SK-N-SH (cell line): ENCODE measurements at regions not wholly inside any gene's neighbourhood (a gene's known extent, or its start where the extent isn't known, plus 50 kb on each side); places are given as distances from the start of the nearest gene placed in this dataset.

ENCODE experiments used
- CTCF ChIA-PET: fragments of 300-600, 350-600 bp; formaldehyde crosslinking; extraction: SDS; loops from one replicate; lab custom pipeline; 2021; lab: Yijun Ruan, JAX
- POLR2A ChIA-PET: fragments of 350-600 bp; sonication (Branson Sonifier 250); formaldehyde crosslinking; extraction: SDS; loops from one replicate; lab custom pipeline; 2020; ENCODE audit warnings: antibody characterized with exemption, inconsistent platforms; lab: Yijun Ruan, JAX
- DNase-seq: peaks from one replicate; pipeline ENCODE4 v3.0.0; 2012
- H2AFZ ChIP-seq: fragments of 200-600 bp; sonication (generic); 2 replicates; pipeline ENCODE4 v1.8.1; 2016; ENCODE audit warnings: antibody characterized with exemption, mild to moderate bottlenecking, low read depth
- H3F3A ChIP-seq: fragments of 200-600 bp; sonication (generic); replicated peaks from 2 replicates; pipeline ENCODE3; 2016; ENCODE audit warnings: antibody characterized with exemption, mild to moderate bottlenecking; ENCODE audit not compliant: insufficient read depth
- H3K27ac ChIP-seq, 2 experiments: fragments of 200-500 bp in 1 of 2; fragments of 200-600 bp in 1 of 2; sonication (Bioruptor generic) in 1 of 2; sonication (generic), shearing (Covaris generic) in 1 of 2; 2 replicates each; pipeline versions ENCODE4 v1.5.1 to v1.6.1; 2014 to 2016; ENCODE audit warnings: low read depth in 2 of 2, inconsistent platforms in 1 of 2, low read length in 1 of 2, mild to moderate bottlenecking in 1 of 2, mixed read lengths in 1 of 2
- H3K27me3 ChIP-seq: fragments of 200-600 bp; sonication (generic), shearing (Covaris generic); 2 replicates; pipeline ENCODE4 v1.6.1; 2016; ENCODE audit warnings: mixed run types; ENCODE audit not compliant: insufficient read depth
- H3K36me3 ChIP-seq, 2 experiments: fragments of 200-500 bp in 1 of 2; fragments of 200-600 bp in 1 of 2; sonication (Bioruptor generic) in 1 of 2; sonication (generic) in 1 of 2; replicated peaks in 1 of 2; 2 replicates each; pipeline versions ENCODE3 to v1.5.1; 2014 to 2016; ENCODE audit warnings: low read length in 1 of 2, mild to moderate bottlenecking in 1 of 2; ENCODE audit not compliant: insufficient read depth in 2 of 2, control insufficient read depth in 1 of 2
- H3K4me1 ChIP-seq, 2 experiments: fragments of 200-500 bp in 1 of 2; fragments of 200-600 bp in 1 of 2; sonication (Bioruptor generic) in 1 of 2; sonication (generic), shearing (Covaris generic) in 1 of 2; 2 replicates each; pipeline versions ENCODE4 v1.5.1 to v1.6.1; 2014 to 2016; ENCODE audit warnings: low read depth in 1 of 2, low read length in 1 of 2, mixed run types in 1 of 2; ENCODE audit not compliant: insufficient read depth in 2 of 2, control insufficient read depth in 1 of 2
- H3K4me2 ChIP-seq: fragments of 200-600 bp; sonication (generic), shearing (Covaris generic); 2 replicates; pipeline ENCODE4 v1.6.1; 2017; ENCODE audit warnings: mixed run types
- H3K4me3 ChIP-seq, 2 experiments: fragments of 200-500 bp in 1 of 2; fragments of 200-600 bp in 1 of 2; sonication (Bioruptor generic) in 1 of 2; sonication (generic), shearing (Covaris generic) in 1 of 2; 2 replicates each; pipeline versions ENCODE4 v1.5.1 to v1.8.1; 2014 to 2016; ENCODE audit warnings: low read depth in 2 of 2, inconsistent platforms in 1 of 2, low read length in 1 of 2, mild to moderate bottlenecking in 1 of 2, mixed read lengths in 1 of 2, moderate library complexity in 1 of 2
- H3K79me2 ChIP-seq: fragments of 200-600 bp; sonication (generic); 2 replicates; pipeline ENCODE4 v1.8.1; 2017; ENCODE audit warnings: mild to moderate bottlenecking; ENCODE audit not compliant: insufficient read depth
- H3K9ac ChIP-seq: fragments of 200-600 bp; sonication (generic); 2 replicates; pipeline ENCODE4 v1.6.1; 2017; ENCODE audit warnings: mixed run types
- H3K9me2 ChIP-seq: fragments of 200-600 bp; sonication (generic); 2 replicates; pipeline ENCODE4 v1.6.1; 2017; ENCODE audit warnings: mixed run types
- H3K9me3 ChIP-seq: fragments of 200-600 bp; sonication (generic); 2 replicates; pipeline ENCODE4 v1.6.1; 2017; ENCODE audit warnings: mixed run types, mild to moderate bottlenecking, moderate library complexity
- H4K20me1 ChIP-seq: fragments of 200-600 bp; sonication (generic); 2 replicates; pipeline ENCODE4 v1.6.1; 2017; ENCODE audit warnings: mild to moderate bottlenecking, mixed run types; ENCODE audit not compliant: insufficient read depth
- CHD2 ChIP-seq: fragments of 150-350 bp; IDR thresholded peaks from 2 replicates; pipeline ENCODE4 v1.6.1; 2018; ENCODE audit warnings: low read length; ENCODE audit not compliant: partially characterized antibody
- ELF1 ChIP-seq: IDR thresholded peaks from 2 replicates; pipeline ENCODE4 v1.4.0; 2012
- EP300 ChIP-seq, 2 experiments: IDR thresholded peaks; 2 replicates each; pipeline versions ENCODE4 v1.4.0 to v1.6.1; 2012; ENCODE audit warnings: borderline replicate concordance in 1 of 2, low read depth in 1 of 2, low read length in 1 of 2
- EZH2phosphoT487 ChIP-seq: fragments of 200-600 bp; sonication (generic); IDR thresholded peaks from 2 replicates; pipeline ENCODE4 v1.6.1; 2017; ENCODE audit warnings: low read depth, mixed run types, mild to moderate bottlenecking, antibody characterized with exemption, moderate library complexity, borderline replicate concordance
- FOXJ3 ChIP-seq: sonication (generic); formaldehyde crosslinking; IDR thresholded peaks from 2 replicates; pipeline ENCODE4 v1.5.1; 2020; ENCODE audit warnings: mild to moderate bottlenecking, missing genetic modification reagents
- FOXM1 ChIP-seq: IDR thresholded peaks from 2 replicates; pipeline ENCODE4 v1.4.0; 2012; ENCODE audit warnings: low read depth, mild to moderate bottlenecking
- GABPA ChIP-seq: IDR thresholded peaks from 2 replicates; pipeline ENCODE4 v1.4.0; 2012; ENCODE audit warnings: low read depth, mild to moderate bottlenecking
- GATA2 ChIP-seq: sonication (generic); formaldehyde crosslinking; IDR thresholded peaks from 2 replicates; pipeline ENCODE4 v1.5.0; 2020; ENCODE audit warnings: mild to moderate bottlenecking, missing genetic modification reagents
- JUND ChIP-seq: IDR thresholded peaks from 2 replicates; pipeline ENCODE4 v1.4.0; 2012
- MEF2A ChIP-seq: IDR thresholded peaks from 2 replicates; pipeline ENCODE4 v1.4.0; 2012; ENCODE audit warnings: low read depth, borderline replicate concordance
- NFIC ChIP-seq: IDR thresholded peaks from 2 replicates; pipeline ENCODE4 v1.4.0; 2012; ENCODE audit warnings: borderline replicate concordance
- PBX3 ChIP-seq: IDR thresholded peaks from 2 replicates; pipeline ENCODE4; 2012
- RAD21 ChIP-seq: IDR thresholded peaks from 2 replicates; pipeline ENCODE4 v1.6.1; 2012; ENCODE audit warnings: mild to moderate bottlenecking, low read length
- RCOR1 ChIP-seq: fragments of 150-350 bp; IDR thresholded peaks from 2 replicates; pipeline ENCODE4 v1.6.1; 2017; ENCODE audit warnings: antibody characterized with exemption, low read length
- RFX5 ChIP-seq: IDR thresholded peaks from 2 replicates; pipeline ENCODE4 v1.6.1; 2012; ENCODE audit warnings: mild to moderate bottlenecking, improper control_type of control experiment, low read length
- SMC3 ChIP-seq: IDR thresholded peaks from 2 replicates; pipeline ENCODE4 v1.6.1; 2012; ENCODE audit warnings: low read depth, low read length, improper control_type of control experiment
- TEAD4 ChIP-seq: IDR thresholded peaks from 2 replicates; pipeline ENCODE4 v1.4.0; 2012; ENCODE audit warnings: mild to moderate bottlenecking, borderline replicate concordance; ENCODE audit not compliant: insufficient read depth
- USF1 ChIP-seq: IDR thresholded peaks from 2 replicates; pipeline ENCODE4 v1.4.0; 2012; ENCODE audit warnings: low read depth, borderline replicate concordance
- YY1 ChIP-seq: IDR thresholded peaks from 2 replicates; pipeline ENCODE4 v1.4.0; 2012; ENCODE audit warnings: low read depth, mild to moderate bottlenecking
- WGBS: methylation state at CpG from one replicate; pipeline ENCODE4 v1.1.6; 2017; ENCODE audit warnings: low lambda C conversion rate; 5-methylcytosine and 5-hydroxymethylcytosine counted together

GRCh38 chr6:48311301-48311700 lies 200.3 kb upstream of the PTCHD4 start:
- H3K36me3 ChIP-seq, result no peaks in the 10 kb centered on the region
- ChIA-PET POLR2A (no interaction called here), CTCF (no interaction called here)
- no peak overlapping the region for H3K27ac ChIP-seq
- no peaks in the 10 kb centered on the region for H3F3A ChIP-seq
- DNase-seq, result no peak
- no peaks in the 10 kb centered on the region for H3K79me2 ChIP-seq
- no peaks in the 10 kb centered on the region for H4K20me1 ChIP-seq
- no peak overlapping the region for H3K4me2 ChIP-seq
- no peaks in the 10 kb centered on the region; a peak in 1 of 4 replicates for H3K4me1 ChIP-seq
- H3K9me2 ChIP-seq, result no peaks in the 10 kb centered on the region
- no peak overlapping the region for H3K4me3 ChIP-seq
- no peaks in the 10 kb centered on the region for H3K27me3 ChIP-seq
- no peak overlapping the region for H3K9ac ChIP-seq
- no peak for TF ChIP-seq EZH2phosphoT487
- no peak for TF ChIP-seq JUND
- TF ChIP-seq EP300 (IDR thresholded peaks at IDR 0.05; ENCODE audit: borderline replicate concordance in 1 of 2, low read depth in 1 of 2, low read length in 1 of 2), result no peak
- no peak for TF ChIP-seq TEAD4
- TF ChIP-seq PBX3, result no peak
- H3K9me3 ChIP-seq, result no peaks in the 10 kb centered on the region
- H2AFZ ChIP-seq, result no peak overlapping the region

GRCh38 chr6:48307573-48307972 lies 196.6 kb upstream of the PTCHD4 start:
- Histone ChIP-seq H3K4me3 (no peak overlapping the region), H3K9me3 (no peaks in the 10 kb centered on the region), H3K4me1 (no peaks in the 10 kb centered on the region; a peak in 1 of 4 replicates), H3K9me2 (no peaks in the 10 kb centered on the region), H3K27ac (no peak overlapping the region; a peak in 1 of 4 replicates), H4K20me1 (no peaks in the 10 kb centered on the region), H3K79me2 (no peaks in the 10 kb centered on the region), H3K9ac (no peak overlapping the region), H2AFZ (no peak overlapping the region), H3K36me3 (no peaks in the 10 kb centered on the region), H3K4me2 (no peak overlapping the region), H3K27me3 (no peaks in the 10 kb centered on the region), H3F3A (no peaks in the 10 kb centered on the region)
- ChIA-PET CTCF (no interaction called here), POLR2A (no interaction called here)
- no peak for TF ChIP-seq FOXM1
- no peak for TF ChIP-seq ELF1
- TF ChIP-seq CHD2, result no peak
- no peak for TF ChIP-seq FOXJ3 (CRISPR knock-in tag)
- no peak for TF ChIP-seq EZH2phosphoT487
- TF ChIP-seq SMC3, result no peak
- TF ChIP-seq USF1, result no peak
- TF ChIP-seq RCOR1, result no peak
- TF ChIP-seq RFX5, result no peak
- no peak for TF ChIP-seq GATA2 (CRISPR knock-in tag)
- no peak for TF ChIP-seq YY1
- no peak for TF ChIP-seq GABPA
- TF ChIP-seq RAD21, result no peak
- no peak for TF ChIP-seq MEF2A
- TF ChIP-seq NFIC, result no peak
- 5% methylated on average over 2 of the region's 2 CpGs for WGBS
- DNase-seq, result no peak
